Stomach (tissue), 4 donors: ENCODE measurements at regions not wholly inside any gene's neighbourhood (a gene's known extent, or its start where the extent isn't known, plus 50 kb on each side); places are given as distances from the start of the nearest gene placed in this dataset.

Experiments used
- CTCF ChIP-seq, 7 experiments: fragments of 450-650 bp in 4 of 7; fragments of 200-600 bp in 3 of 7; sonication (generic) in 3 of 7; IDR thresholded peaks; one replicate each; pipeline ENCODE4 v1.5.1; 2016 to 2019; ENCODE audit warnings: antibody characterized with exemption in 7 of 7, control low read depth in 2 of 7, mild to moderate bottlenecking in 1 of 7
- EP300 ChIP-seq: sonication (generic); formaldehyde crosslinking; IDR thresholded peaks from one replicate; pipeline ENCODE4 v1.6.1; 2017; ENCODE audit warnings: antibody characterized with exemption

- TF ChIP-seq CTCF (IDR thresholded peaks at IDR 0.05) (no peak), EP300 (no peak)
These were observed 135.3 kb downstream of the INSIG2 start for GRCh38 chr2:118223511-118223991.
